ENCODE measurements at regions not wholly inside any gene's neighbourhood (a gene's known extent, or its start where the extent isn't known, plus 50 kb on each side); places are given as distances from the start of the nearest gene placed in this dataset.

- H3K27me3 ChIP-seq (replicated peaks; ENCODE audit: insufficient read depth, low read length) = no peaks in the 10 kb centered on the region
- H4K20me1 ChIP-seq (ENCODE audit: insufficient read depth, low read length) = no peaks in the 10 kb centered on the region
- no peak for DNase-seq
- H3K4me1 ChIP-seq (ENCODE audit: low read length) = no peaks in the 10 kb centered on the region
- H3K79me2 ChIP-seq (ENCODE audit: low read length) = no peaks in the 10 kb centered on the region
- TF ChIP-seq EZH2phosphoT487 (IDR thresholded peaks at IDR 0.05; ENCODE audit: low read length) (no peak), CTCF (IDR thresholded peaks at IDR 0.05; ENCODE audit: low read length) (no peak)
- H2AFZ ChIP-seq (ENCODE audit: low read length) = no peak overlapping the region
- H3K9me3 ChIP-seq (replicated peaks; ENCODE audit: insufficient read depth, low read length) = no peaks in the 10 kb centered on the region
- no peak overlapping the region for H3K4me3 ChIP-seq (ENCODE audit: low read length)
- H3K36me3 ChIP-seq (replicated peaks; ENCODE audit: insufficient read depth, low read length) = no peaks in the 10 kb centered on the region
- H3K9ac ChIP-seq (ENCODE audit: low read length) = no peak overlapping the region
- no peaks in the 10 kb centered on the region for H3K9me2 ChIP-seq (replicated peaks; ENCODE audit: insufficient read depth, low read length)
- no peaks in the 10 kb centered on the region for H3F3A ChIP-seq (ENCODE audit: insufficient read depth, low read length)
- H3K27ac ChIP-seq (ENCODE audit: low read length) = no peak overlapping the region
- no peak overlapping the region for H3K4me2 ChIP-seq (ENCODE audit: low read depth, low read length)
These were observed 135.4 kb downstream of the PPP1R3A start for GRCh38 chr7:113783403-113783802.

- Histone ChIP-seq H3K9ac (ENCODE audit: low read length) (no peak overlapping the region), H4K20me1 (ENCODE audit: insufficient read depth, low read length) (no peaks in the 10 kb centered on the region), H3F3A (ENCODE audit: insufficient read depth, low read length) (no peaks in the 10 kb centered on the region), H3K36me3 (replicated peaks; ENCODE audit: insufficient read depth, low read length) (no peaks in the 10 kb centered on the region), H3K4me1 (ENCODE audit: low read length) (peaks cover 11% of the 10 kb centered on the region), H3K27ac (ENCODE audit: low read length) (no peak overlapping the region), H2AFZ (ENCODE audit: low read length) (no peak overlapping the region), H3K27me3 (replicated peaks; ENCODE audit: insufficient read depth, low read length) (no peaks in the 10 kb centered on the region), H3K4me3 (ENCODE audit: low read length) (no peak overlapping the region), H3K9me2 (replicated peaks; ENCODE audit: insufficient read depth, low read length) (no peaks in the 10 kb centered on the region), H3K4me2 (ENCODE audit: low read depth, low read length) (no peak overlapping the region), H3K79me2 (ENCODE audit: low read length) (no peaks in the 10 kb centered on the region), H3K9me3 (replicated peaks; ENCODE audit: insufficient read depth, low read length) (no peaks in the 10 kb centered on the region)
- no peak for DNase-seq
- TF ChIP-seq EZH2phosphoT487 (IDR thresholded peaks at IDR 0.05; ENCODE audit: low read length) (no peak), CTCF (IDR thresholded peaks at IDR 0.05; ENCODE audit: low read length) (no peak)
These were observed 143.0 kb downstream of the PPP1R3A start for GRCh38 chr7:113775804-113776203.

DNA sequence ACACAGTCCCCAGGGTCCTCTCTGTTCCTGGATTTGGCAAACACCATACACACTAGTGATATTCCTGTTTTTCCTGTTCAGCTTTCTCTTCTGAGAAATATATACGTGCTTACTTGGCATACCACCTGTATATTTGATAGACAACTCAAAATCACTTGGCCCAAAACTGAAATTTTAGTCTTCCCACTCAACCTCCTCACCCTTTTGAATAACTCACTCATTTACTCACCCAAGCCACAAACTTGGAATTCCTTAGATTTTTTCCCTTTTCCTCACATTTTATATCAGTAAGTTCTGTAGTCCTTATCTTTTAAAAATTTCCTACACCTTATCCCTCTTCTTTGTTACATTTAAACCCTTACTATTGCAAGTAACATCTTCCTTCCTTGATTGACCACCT lies 143.4 kb downstream of the PPP1R3A start:
- H2AFZ ChIP-seq (ENCODE audit: low read length) = no peak overlapping the region
- peaks cover 11% of the 10 kb centered on the region for H3K4me1 ChIP-seq (ENCODE audit: low read length)
- H3K4me3 ChIP-seq (ENCODE audit: low read length) = no peak overlapping the region
- H3K4me2 ChIP-seq (ENCODE audit: low read depth, low read length) = no peak overlapping the region
- TF ChIP-seq CTCF (IDR thresholded peaks at IDR 0.05; ENCODE audit: low read length) (no peak), EZH2 (optimal IDR thresholded peaks at IDR 0.05; ENCODE audit: low read depth, low read length) (no peak), EZH2phosphoT487 (IDR thresholded peaks at IDR 0.05; ENCODE audit: low read length) (no peak)
- no peaks in the 10 kb centered on the region for H3K9me2 ChIP-seq (replicated peaks; ENCODE audit: insufficient read depth, low read length)
- DNase-seq = no peak
- H3K9me3 ChIP-seq (replicated peaks; ENCODE audit: insufficient read depth, low read length) = no peaks in the 10 kb centered on the region
- H4K20me1 ChIP-seq (ENCODE audit: insufficient read depth, low read length) = no peaks in the 10 kb centered on the region
- H3K27ac ChIP-seq (ENCODE audit: low read length) = no peak overlapping the region
- no peaks in the 10 kb centered on the region for H3K79me2 ChIP-seq (ENCODE audit: low read length)
- no peaks in the 10 kb centered on the region for H3K36me3 ChIP-seq (replicated peaks; ENCODE audit: insufficient read depth, low read length)
- H3K9ac ChIP-seq (ENCODE audit: low read length) = no peak overlapping the region
- H3F3A ChIP-seq (ENCODE audit: insufficient read depth, low read length) = no peaks in the 10 kb centered on the region
- H3K27me3 ChIP-seq (replicated peaks; ENCODE audit: insufficient read depth, low read length) = no peaks in the 10 kb centered on the region
